ENCODE measurements at regions not wholly inside any gene's neighbourhood (a gene's known extent, or its start where the extent isn't known, plus 50 kb on each side); places are given as distances from the start of the nearest gene placed in this dataset.

DNA sequence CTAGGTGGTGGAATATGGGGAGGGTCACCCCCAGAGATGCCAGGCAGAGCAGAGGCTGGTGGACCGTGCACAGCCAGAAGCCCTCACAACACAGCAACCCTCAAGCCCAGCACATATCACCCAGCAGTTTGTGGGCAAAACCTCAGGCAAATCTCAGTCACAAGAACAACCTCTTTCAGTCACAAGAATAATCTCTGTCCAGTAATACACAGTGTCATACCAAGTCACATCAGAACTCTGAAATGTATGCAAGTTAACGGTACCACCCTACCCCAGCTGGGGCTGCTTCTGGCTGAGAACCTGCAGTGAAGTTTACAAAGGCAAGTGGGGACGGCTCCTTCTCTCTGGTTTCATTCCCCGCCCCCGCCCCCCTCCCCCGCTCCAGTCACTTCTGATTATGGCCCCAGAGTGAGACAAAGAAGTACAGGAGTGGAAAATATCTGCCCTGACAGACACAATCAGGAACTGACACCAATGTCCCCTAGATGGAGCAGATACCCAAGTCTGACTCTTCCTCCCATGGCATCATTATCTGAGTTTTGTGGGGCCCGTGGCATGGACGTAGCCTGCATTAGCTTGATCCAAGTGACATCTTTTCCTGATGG, 480.9 kb upstream of the TMEM132C start:
- H3K4me3 ChIP-seq (ENCODE audit: low read depth, low read length), result no peak overlapping the region
- no peak for DNase-seq (ENCODE audit: low read depth)
- TF ChIP-seq, protein P1, sequence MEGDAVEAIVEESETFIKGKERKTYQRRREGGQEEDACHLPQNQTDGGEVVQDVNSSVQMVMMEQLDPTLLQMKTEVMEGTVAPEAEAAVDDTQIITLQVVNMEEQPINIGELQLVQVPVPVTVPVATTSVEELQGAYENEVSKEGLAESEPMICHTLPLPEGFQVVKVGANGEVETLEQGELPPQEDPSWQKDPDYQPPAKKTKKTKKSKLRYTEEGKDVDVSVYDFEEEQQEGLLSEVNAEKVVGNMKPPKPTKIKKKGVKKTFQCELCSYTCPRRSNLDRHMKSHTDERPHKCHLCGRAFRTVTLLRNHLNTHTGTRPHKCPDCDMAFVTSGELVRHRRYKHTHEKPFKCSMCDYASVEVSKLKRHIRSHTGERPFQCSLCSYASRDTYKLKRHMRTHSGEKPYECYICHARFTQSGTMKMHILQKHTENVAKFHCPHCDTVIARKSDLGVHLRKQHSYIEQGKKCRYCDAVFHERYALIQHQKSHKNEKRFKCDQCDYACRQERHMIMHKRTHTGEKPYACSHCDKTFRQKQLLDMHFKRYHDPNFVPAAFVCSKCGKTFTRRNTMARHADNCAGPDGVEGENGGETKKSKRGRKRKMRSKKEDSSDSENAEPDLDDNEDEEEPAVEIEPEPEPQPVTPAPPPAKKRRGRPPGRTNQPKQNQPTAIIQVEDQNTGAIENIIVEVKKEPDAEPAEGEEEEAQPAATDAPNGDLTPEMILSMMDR (conservative IDR thresholded peaks at IDR 0.05; ENCODE audit: low read depth, low read length), result no peak

DNA sequence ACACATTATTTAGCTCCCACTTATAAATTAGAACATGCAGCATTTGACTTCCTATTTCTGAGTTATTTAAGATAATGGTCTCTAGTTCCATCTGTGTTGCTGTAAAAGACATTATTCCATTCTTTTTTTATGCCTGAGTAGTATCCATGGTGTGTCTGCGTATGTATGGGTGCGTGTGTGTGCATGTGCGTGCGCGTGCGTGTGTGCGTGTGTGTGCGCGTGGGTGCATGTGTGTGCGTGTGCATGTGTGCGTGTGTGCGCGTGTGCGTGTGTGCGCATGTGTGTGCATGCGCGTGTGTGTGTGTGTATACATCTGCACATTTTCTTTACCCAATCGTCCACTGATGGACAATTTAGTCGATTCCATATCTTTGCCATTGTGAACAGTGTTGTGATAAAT, 479.4 kb upstream of the TMEM132C start:
- no peak for DNase-seq (ENCODE audit: low read depth)
- H3K4me3 ChIP-seq (ENCODE audit: low read depth, low read length), result no peak overlapping the region
- TF ChIP-seq, protein P1 (conservative IDR thresholded peaks at IDR 0.05; ENCODE audit: low read depth, low read length), result no peak

DNA sequence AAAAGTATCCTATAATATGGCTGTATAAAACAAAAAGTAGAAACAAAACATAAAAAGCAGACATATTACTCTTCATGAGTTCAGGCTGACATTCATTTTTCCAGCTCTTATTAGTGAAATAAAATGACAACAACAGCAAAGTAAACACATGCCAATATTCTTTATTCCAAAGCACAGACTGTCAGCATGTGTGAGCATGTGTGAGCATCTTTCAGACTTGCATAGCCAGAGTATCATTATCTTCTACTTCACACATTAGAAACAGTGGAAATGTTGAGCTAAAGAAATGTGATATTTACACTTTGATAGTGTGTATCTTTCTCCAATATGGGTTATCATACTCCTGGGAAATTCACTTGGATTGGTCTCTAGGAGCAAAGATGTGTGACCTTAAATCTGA, 476.6 kb upstream of the TMEM132C start:
- no peak overlapping the region for H3K4me3 ChIP-seq (ENCODE audit: low read depth, low read length)
- TF ChIP-seq, protein P1 (conservative IDR thresholded peaks at IDR 0.05; ENCODE audit: low read depth, low read length), result no peak
- DNase-seq (ENCODE audit: low read depth), result no peak

DNA sequence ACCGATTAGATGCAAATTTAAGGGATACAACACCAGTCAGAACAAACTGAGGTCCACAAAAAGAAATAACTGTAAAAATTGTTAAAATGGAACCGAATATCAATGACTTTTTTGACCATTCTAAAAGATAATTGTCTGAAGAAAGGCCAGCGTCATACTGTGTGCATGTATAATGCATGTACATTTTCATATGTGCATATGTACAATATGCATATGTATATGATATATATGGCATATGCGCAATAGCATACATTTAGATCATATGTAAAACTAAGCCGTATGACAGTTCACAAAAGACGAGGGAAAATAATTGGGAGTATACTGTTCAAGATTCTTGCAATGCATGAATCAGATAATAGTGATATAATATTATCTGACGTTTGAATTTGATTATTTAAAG, 475.8 kb upstream of the TMEM132C start:
- TF ChIP-seq, protein P1 (conservative IDR thresholded peaks at IDR 0.05; ENCODE audit: low read depth, low read length), result no peak
- H3K4me3 ChIP-seq (ENCODE audit: low read depth, low read length), result no peak overlapping the region
- DNase-seq (ENCODE audit: low read depth), result no peak

DNA sequence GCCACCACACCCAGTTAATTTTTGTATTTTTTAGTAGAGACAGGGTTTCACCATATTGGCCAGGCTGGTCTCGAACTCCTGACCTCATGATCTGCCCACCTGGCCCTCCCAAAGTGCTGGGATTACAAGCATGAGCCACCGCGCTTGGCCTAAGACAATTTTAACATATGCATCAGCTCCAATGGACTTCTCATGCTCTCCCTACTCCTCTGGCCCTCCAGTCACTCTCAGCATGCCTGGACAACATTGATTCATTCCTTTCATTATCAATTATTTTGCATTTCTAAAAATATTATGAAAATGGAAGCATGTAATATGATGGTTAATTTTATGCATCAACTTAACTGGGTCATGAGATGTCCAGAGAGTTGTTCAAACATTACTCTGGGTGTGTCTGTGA, 469.1 kb upstream of the TMEM132C start:
- TF ChIP-seq, protein P1 (conservative IDR thresholded peaks at IDR 0.05; ENCODE audit: low read depth, low read length), result no peak
- no peak for DNase-seq (ENCODE audit: low read depth)
- H3K4me3 ChIP-seq (ENCODE audit: low read depth, low read length), result no peak overlapping the region

DNA sequence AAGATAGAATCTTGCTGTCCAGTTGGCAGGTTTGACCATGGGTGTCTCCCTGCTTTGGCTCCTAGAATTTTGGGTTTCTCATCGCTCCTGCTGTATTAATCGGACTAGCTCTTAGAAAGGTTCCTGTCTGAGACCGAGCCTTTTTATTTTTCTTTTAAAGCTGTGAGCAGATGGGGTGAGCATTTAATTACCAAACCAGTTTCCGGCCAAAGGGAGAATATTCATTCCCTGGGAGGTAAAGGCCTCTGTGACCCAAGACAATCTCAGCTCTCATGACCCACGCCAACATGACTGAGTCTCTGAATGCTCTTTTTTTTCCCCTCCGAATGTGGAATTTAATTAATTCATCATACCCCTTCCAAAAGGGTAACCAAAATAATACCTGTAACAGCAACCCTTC, 464.7 kb upstream of the TMEM132C start:
- TF ChIP-seq, protein P1 (conservative IDR thresholded peaks at IDR 0.05; ENCODE audit: low read depth, low read length), result no peak
- H3K4me3 ChIP-seq (ENCODE audit: low read depth, low read length), result no peak overlapping the region
- no peak for DNase-seq (ENCODE audit: low read depth)

DNA sequence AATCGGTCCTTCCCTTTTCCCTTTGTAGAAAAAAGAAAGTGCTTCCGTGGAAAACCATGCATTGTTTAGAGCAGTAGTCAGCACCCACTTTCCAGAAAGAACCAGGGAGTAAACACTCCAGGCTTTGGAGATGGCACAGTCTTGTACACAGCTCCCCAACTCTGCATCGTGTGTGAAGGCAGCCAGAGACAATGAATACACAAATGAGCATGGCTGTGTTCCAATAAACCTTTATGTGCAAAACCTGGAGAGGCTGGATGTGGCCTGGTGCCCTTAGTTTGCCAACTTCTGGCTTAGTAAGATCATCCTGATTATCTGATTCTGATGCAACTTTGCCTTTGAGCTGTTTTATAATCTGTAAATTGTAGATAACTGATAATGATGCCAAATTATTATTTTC, 463.4 kb upstream of the TMEM132C start:
- no peak for DNase-seq (ENCODE audit: low read depth)
- no peak overlapping the region for H3K4me3 ChIP-seq (ENCODE audit: low read depth, low read length)
- TF ChIP-seq, protein P1 (conservative IDR thresholded peaks at IDR 0.05; ENCODE audit: low read depth, low read length), result no peak
